ENCODE measurements at regions not wholly inside any gene's neighbourhood (a gene's known extent, or its start where the extent isn't known, plus 50 kb on each side); places are given as distances from the start of the nearest gene placed in this dataset.

- Histone ChIP-seq H3K4me1 (ENCODE audit: control insufficient read depth, extremely low read depth, insufficient read depth, low read length) (no peaks in the 10 kb centered on the region), H3K9me3 (ENCODE audit: control insufficient read depth, insufficient read depth, low read depth, low read length) (no peaks in the 10 kb centered on the region), H3K79me2 (ENCODE audit: control insufficient read depth, insufficient read depth, low read length) (no peaks in the 10 kb centered on the region), H3K36me3 (ENCODE audit: control insufficient read depth, insufficient read depth, low read length) (no peaks in the 10 kb centered on the region), H3K4me3 (replicated peaks in 1 of 4; ENCODE audit: control extremely low read depth in 1 of 4, insufficient read depth in 1 of 4, low read depth in 3 of 4, low read length in 4 of 4) (no peak overlapping the region), H2AFZ (ENCODE audit: low read length) (no peak overlapping the region), H3K27ac (ENCODE audit: insufficient read depth, low read length) (no peak overlapping the region), H3K9ac (ENCODE audit: insufficient read depth, low read length) (no peak overlapping the region), H4K20me1 (ENCODE audit: control insufficient read depth, extremely low read depth, insufficient read depth, low read length) (no peaks in the 10 kb centered on the region), H3K4me2 (ENCODE audit: extremely low read depth, insufficient read depth, low read length) (no peak overlapping the region), H3K27me3 (ENCODE audit: control insufficient read depth, insufficient read depth, low read length) (no peaks in the 10 kb centered on the region)
- no peak for DNase-seq (ENCODE audit: low read depth in 2 of 2)
- TF ChIP-seq EZH2 (IDR thresholded peaks at IDR 0.05; ENCODE audit: low read length, missing control alignments) (no peak), CTCF (conservative IDR thresholded peaks at IDR 0.05 in 1 of 2, IDR thresholded peaks at IDR 0.05 in 1 of 2; ENCODE audit: low read depth in 1 of 2, low read length in 2 of 2) (no peak)
Observed at GRCh38 chr2:168359082-168359481, 97.0 kb upstream of the CERS6 start.

GRCh38 chr2:168363347-168364092, 92.6 kb upstream of the CERS6 start:
- Histone ChIP-seq H3K9me3 (ENCODE audit: control insufficient read depth, insufficient read depth, low read depth, low read length) (no peaks in the 10 kb centered on the region), H3K27ac (ENCODE audit: insufficient read depth, low read length) (no peak overlapping the region), H3K27me3 (ENCODE audit: control insufficient read depth, insufficient read depth, low read length) (no peaks in the 10 kb centered on the region), H3K4me2 (ENCODE audit: extremely low read depth, insufficient read depth, low read length) (no peak overlapping the region), H3K36me3 (ENCODE audit: control insufficient read depth, insufficient read depth, low read length) (no peaks in the 10 kb centered on the region), H3K79me2 (ENCODE audit: control insufficient read depth, insufficient read depth, low read length) (no peaks in the 10 kb centered on the region), H2AFZ (ENCODE audit: low read length) (no peak overlapping the region), H3K4me1 (ENCODE audit: control insufficient read depth, extremely low read depth, insufficient read depth, low read length) (no peaks in the 10 kb centered on the region), H3K9ac (ENCODE audit: insufficient read depth, low read length) (no peak overlapping the region), H3K4me3 (replicated peaks in 1 of 4; ENCODE audit: control extremely low read depth in 1 of 4, insufficient read depth in 1 of 4, low read depth in 3 of 4, low read length in 4 of 4) (no peak overlapping the region), H4K20me1 (ENCODE audit: control insufficient read depth, extremely low read depth, insufficient read depth, low read length) (no peaks in the 10 kb centered on the region)
- no peak for DNase-seq (ENCODE audit: low read depth in 2 of 2)
- TF ChIP-seq CTCF (conservative IDR thresholded peaks at IDR 0.05 in 1 of 2, IDR thresholded peaks at IDR 0.05 in 1 of 2; ENCODE audit: low read depth in 1 of 2, low read length in 2 of 2) (no peak), EZH2 (IDR thresholded peaks at IDR 0.05; ENCODE audit: low read length, missing control alignments) (no peak)

GRCh38 chr2:168365094-168365621, 90.9 kb upstream of the CERS6 start:
- H3K27ac ChIP-seq (ENCODE audit: insufficient read depth, low read length), result no peak overlapping the region
- peak in 1 of 2 donors; percentile 4 for DNase-seq (ENCODE audit: low read depth in 2 of 2)
- no peaks in the 10 kb centered on the region for H3K36me3 ChIP-seq (ENCODE audit: control insufficient read depth, insufficient read depth, low read length)
- no peak overlapping the region for H3K9ac ChIP-seq (ENCODE audit: insufficient read depth, low read length)
- no peaks in the 10 kb centered on the region for H3K79me2 ChIP-seq (ENCODE audit: control insufficient read depth, insufficient read depth, low read length)
- TF ChIP-seq CTCF (conservative IDR thresholded peaks at IDR 0.05 in 1 of 2, IDR thresholded peaks at IDR 0.05 in 1 of 2; ENCODE audit: low read depth in 1 of 2, low read length in 2 of 2) (no peak), EZH2 (IDR thresholded peaks at IDR 0.05; ENCODE audit: low read length, missing control alignments) (no peak)
- no peaks in the 10 kb centered on the region for H3K27me3 ChIP-seq (ENCODE audit: control insufficient read depth, insufficient read depth, low read length)
- H4K20me1 ChIP-seq (ENCODE audit: control insufficient read depth, extremely low read depth, insufficient read depth, low read length), result no peaks in the 10 kb centered on the region
- H3K4me2 ChIP-seq (ENCODE audit: extremely low read depth, insufficient read depth, low read length), result no peak overlapping the region
- H3K4me1 ChIP-seq (ENCODE audit: control insufficient read depth, extremely low read depth, insufficient read depth, low read length), result no peaks in the 10 kb centered on the region
- no peak overlapping the region for H2AFZ ChIP-seq (ENCODE audit: low read length)
- no peaks in the 10 kb centered on the region for H3K9me3 ChIP-seq (ENCODE audit: control insufficient read depth, insufficient read depth, low read depth, low read length)
- no peak overlapping the region for H3K4me3 ChIP-seq (replicated peaks in 1 of 4; ENCODE audit: control extremely low read depth in 1 of 4, insufficient read depth in 1 of 4, low read depth in 3 of 4, low read length in 4 of 4)

All from fibroblast of lung (primary cell).